Omental fat pad (tissue), 3 donors: ENCODE measurements at regions not wholly inside any gene's neighbourhood (a gene's known extent, or its start where the extent isn't known, plus 50 kb on each side); places are given as distances from the start of the nearest gene placed in this dataset.

Experiments
- ATAC-seq: fragments of 150-250 bp; one replicate; pipeline ENCODE4 v1.9.1; 2016; ENCODE audit warnings: mild to moderate bottlenecking, moderate library complexity; ENCODE audit not compliant: low FRiP score
- DNase-seq: peaks from one replicate; pipeline ENCODE4 v3.0.0-alpha.2; 2019; ENCODE audit warnings: low spot score
- TF ChIP-seq, protein P1 (sequence below), 3 donors: fragments of 450-650 bp; IDR thresholded peaks; one replicate each; pipeline ENCODE4 v1.5.1; 2016 to 2017; ENCODE audit warnings: antibody characterized with exemption in 3 of 3, mild to moderate bottlenecking in 3 of 3, moderate library complexity in 2 of 3

GRCh38 chr5:72733810-72734209 lies 82.7 kb upstream of the TNPO1 start:
- DNase-seq (no peak), ATAC-seq (no peak)
- TF ChIP-seq, protein P1, sequence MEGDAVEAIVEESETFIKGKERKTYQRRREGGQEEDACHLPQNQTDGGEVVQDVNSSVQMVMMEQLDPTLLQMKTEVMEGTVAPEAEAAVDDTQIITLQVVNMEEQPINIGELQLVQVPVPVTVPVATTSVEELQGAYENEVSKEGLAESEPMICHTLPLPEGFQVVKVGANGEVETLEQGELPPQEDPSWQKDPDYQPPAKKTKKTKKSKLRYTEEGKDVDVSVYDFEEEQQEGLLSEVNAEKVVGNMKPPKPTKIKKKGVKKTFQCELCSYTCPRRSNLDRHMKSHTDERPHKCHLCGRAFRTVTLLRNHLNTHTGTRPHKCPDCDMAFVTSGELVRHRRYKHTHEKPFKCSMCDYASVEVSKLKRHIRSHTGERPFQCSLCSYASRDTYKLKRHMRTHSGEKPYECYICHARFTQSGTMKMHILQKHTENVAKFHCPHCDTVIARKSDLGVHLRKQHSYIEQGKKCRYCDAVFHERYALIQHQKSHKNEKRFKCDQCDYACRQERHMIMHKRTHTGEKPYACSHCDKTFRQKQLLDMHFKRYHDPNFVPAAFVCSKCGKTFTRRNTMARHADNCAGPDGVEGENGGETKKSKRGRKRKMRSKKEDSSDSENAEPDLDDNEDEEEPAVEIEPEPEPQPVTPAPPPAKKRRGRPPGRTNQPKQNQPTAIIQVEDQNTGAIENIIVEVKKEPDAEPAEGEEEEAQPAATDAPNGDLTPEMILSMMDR (IDR thresholded peaks at IDR 0.05), result no peak

DNA sequence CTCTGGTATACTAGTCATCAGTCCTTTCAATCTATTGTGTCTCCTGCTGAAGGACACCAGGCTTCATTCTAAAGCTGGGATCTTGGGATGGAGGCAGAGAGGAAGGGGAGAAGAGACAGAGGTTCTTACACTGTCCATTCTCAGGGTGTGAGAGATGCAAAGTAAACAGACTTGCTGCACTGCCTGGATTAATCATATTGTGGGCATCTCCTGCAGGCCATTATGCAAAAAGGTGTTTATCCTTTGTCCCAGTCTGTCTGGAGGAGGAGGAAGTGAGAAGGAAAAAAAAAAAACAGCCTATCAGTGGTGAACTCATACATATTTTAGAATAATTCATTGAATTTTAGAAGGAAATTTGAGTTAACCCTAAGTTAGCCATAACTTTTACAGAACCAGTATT lies 92.9 kb upstream of the TNPO1 start:
- TF ChIP-seq, protein P1 (IDR thresholded peaks at IDR 0.05), result no peak
- ATAC-seq (no peak), DNase-seq (no peak)

GRCh38 chr5:72722792-72723452 lies 93.5 kb upstream of the TNPO1 start:
- no peak for DNase-seq
- ATAC-seq, result no peak
- TF ChIP-seq, protein P1 (IDR thresholded peaks at IDR 0.05), result no peak

DNA sequence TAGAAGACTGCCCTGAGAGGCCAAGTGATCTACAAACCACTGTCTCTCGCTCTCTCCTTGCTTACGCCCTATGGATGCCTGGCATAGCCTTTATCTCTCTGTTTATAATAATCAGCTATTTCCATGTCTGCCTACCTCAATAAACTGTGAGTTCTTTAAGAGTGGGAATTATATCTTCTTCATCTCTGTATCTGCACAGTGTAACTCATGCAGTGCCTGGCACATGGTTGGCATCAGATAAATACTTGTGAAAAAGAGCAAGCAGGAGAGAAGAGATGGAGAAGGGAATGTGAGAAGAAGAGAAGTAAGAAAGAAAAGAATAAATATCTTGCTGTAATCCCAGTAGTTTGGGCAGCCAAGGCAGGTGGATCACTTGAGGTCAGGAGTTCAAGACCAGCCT lies 94.6 kb upstream of the TNPO1 start:
- TF ChIP-seq, protein P1 (IDR thresholded peaks at IDR 0.05), result no peak
- no peak for ATAC-seq

DNA sequence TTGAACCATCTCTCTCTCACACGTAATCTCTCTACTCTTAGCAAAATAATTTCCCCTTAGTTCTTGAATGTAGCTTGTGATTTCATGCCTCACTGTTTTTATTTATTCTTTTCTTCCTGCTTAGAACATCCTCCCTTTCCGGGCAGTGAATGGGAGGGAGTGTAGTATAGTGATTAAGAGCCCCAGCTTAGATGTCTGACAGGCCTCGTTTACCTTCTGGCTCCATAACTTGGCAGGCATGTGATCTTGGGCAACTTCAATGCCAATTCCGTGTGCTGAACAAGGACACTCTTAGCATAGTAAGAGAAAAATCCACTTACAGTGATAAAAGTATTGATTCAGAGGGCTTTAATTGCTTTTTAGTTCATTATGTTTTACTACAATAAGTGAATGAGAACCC lies 96.3 kb upstream of the TNPO1 start:
- DNase-seq, result no peak
- peak; percentile 87 for ATAC-seq
- TF ChIP-seq, protein P1 (IDR thresholded peaks at IDR 0.05), result no peak

More for the DNA sequence above, 94.6 kb upstream of the TNPO1 start:
- DNase-seq, result no peak

DNA sequence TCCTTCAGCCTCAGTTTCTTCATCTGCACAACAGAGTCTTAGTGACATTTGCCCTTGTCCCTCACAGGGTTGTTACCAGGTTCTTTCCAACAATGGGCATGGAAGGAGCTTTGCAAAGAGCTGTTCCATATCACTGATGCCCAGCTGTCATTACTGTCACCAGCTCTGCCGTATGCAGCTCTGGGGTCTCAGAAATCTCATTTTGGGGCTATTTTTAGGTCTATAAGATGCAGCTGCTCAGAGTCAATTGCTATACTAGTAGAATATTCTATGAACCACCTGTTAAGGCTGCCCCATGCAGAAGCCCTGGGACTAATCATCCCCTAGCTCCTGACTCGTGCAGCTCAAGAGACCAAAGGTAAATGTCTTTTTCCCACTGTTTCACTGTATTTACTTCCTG lies 105.1 kb upstream of the TNPO1 start:
- DNase-seq, result no peak
- no peak for ATAC-seq
- TF ChIP-seq, protein P1 (IDR thresholded peaks at IDR 0.05), result no peak

DNA sequence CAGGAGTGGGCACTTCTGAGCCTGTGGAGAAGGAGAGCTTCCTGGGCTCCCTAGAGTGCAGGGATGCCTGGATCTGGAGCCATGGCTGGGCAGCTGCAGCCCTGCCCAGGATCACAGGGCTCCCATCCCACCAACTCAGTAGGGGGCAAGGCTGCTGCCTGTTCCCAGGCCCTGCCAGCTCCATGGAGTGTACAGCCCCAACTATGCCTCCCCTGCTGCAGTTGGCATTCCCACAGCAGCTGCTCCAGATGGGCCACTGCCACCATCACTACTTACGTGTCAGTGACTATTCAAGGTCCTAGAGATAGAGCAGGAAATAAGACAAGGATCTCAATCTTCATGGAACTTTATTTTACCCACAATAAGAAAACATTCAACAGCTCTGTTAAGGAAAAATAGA lies 107.1 kb upstream of the TNPO1 start:
- DNase-seq (no peak), ATAC-seq (no peak)
- TF ChIP-seq, protein P1 (IDR thresholded peaks at IDR 0.05), result no peak
